Heart left ventricle (tissue), 13 donors: ENCODE measurements at regions not wholly inside any gene's neighbourhood (a gene's known extent, or its start where the extent isn't known, plus 50 kb on each side); places are given as distances from the start of the nearest gene placed in this dataset.

Experiments used
- CTCF ChIP-seq, 12 donors: fragments of 200-600 bp; sonication (generic) in 4 of 12; IDR thresholded peaks; one replicate each; pipeline versions ENCODE4 v1.5.0 to v1.8.0; 2018 to 2022; ENCODE audit warnings: antibody characterized with exemption in 12 of 12, mild to moderate bottlenecking in 5 of 12
- POLR2A ChIP-seq, 2 donors: fragments of 450-650 bp; IDR thresholded peaks; one replicate each; pipeline ENCODE4 v1.6.1; 2017; ENCODE audit warnings: antibody characterized with exemption in 2 of 2, mild to moderate bottlenecking in 2 of 2, moderate library complexity in 2 of 2
- donor health status: ischemic (EF 13 %, LVEDD 7.1; RV severe dilation, severe dysfunction).
- donor health status: DM: no; HTN: yes; CAD: no.
- donor health status: DM: no; HTN: no; CAD: no.
- donor health status: ischemic (EF 25% LVEDD 6.9; RV normal size, moderate dysfunction).
- donor health status: ischemic (EF 25% LVEDD 5.7; RV mildly dilated, moderate dysfunction).
- donor health status: ischemic (EF 35%, LVEDD 5.7; RV mildly dilated, moderate dysfunction).
- donor health status: nonischemic (EF 11% LVEDD 7.7; RV severe dilation, severe dysfunction).
- donor health status: DM: yes; HTN: yes; CAD: no.
- donor health status: PGD.
- donor health status: ischemic (EF 29% LVEDD 5.4; RV normal size, mild dysfunction).
- donor health status: nonischemic (EF 23%, LVEDD 6.1; RV moderate dilation, normal function).

- TF ChIP-seq POLR2A (IDR thresholded peaks at IDR 0.05) (no peak), CTCF (IDR thresholded peaks at IDR 0.05) (no peak)
Observed at GRCh38 chr11:32183512-32183911, 92.6 kb downstream of the RCN1 start.
